Parathyroid adenoma (tissue), 2 donors: ENCODE measurements at regions not wholly inside any gene's neighbourhood (a gene's known extent, or its start where the extent isn't known, plus 50 kb on each side); places are given as distances from the start of the nearest gene placed in this dataset.

Experiments used
- H2AFZ ChIP-seq: fragments of 300-600 bp; sonication (generic); one replicate; pipeline ENCODE4 v1.7.0; 2017; ENCODE audit warnings: antibody characterized with exemption, mild to moderate bottlenecking
- H3K27ac ChIP-seq: fragments of 300-600 bp; sonication (generic); one replicate; pipeline ENCODE4 v1.7.0; 2017
- H3K27me3 ChIP-seq: fragments of 300-600 bp; sonication (generic); one replicate; pipeline ENCODE4 v1.7.0; 2017; ENCODE audit warnings: low read length; ENCODE audit not compliant: control insufficient read depth, insufficient read depth
- H3K36me3 ChIP-seq: fragments of 300-600 bp; sonication (generic); one replicate; pipeline ENCODE4 v1.7.0; 2017; ENCODE audit warnings: low read length; ENCODE audit not compliant: control insufficient read depth, insufficient read depth
- H3K4me1 ChIP-seq: fragments of 300-600 bp; sonication (generic); one replicate; pipeline ENCODE4 v1.7.0; 2017; ENCODE audit warnings: control low read depth
- H3K4me2 ChIP-seq: fragments of 300-600 bp; sonication (generic); one replicate; pipeline ENCODE4 v1.7.0; 2017; ENCODE audit warnings: low read length
- H3K4me3 ChIP-seq: fragments of 300-600 bp; sonication (generic); one replicate; pipeline ENCODE4 v1.7.0; 2017; ENCODE audit warnings: low read depth, low read length
- H3K79me2 ChIP-seq: fragments of 300-600 bp; sonication (generic); one replicate; pipeline ENCODE4 v1.7.0; 2017; ENCODE audit warnings: control low read depth
- H3K9ac ChIP-seq: fragments of 300-600 bp; sonication (generic); one replicate; pipeline ENCODE4 v1.7.0; 2017; ENCODE audit warnings: mild to moderate bottlenecking
- H3K9me3 ChIP-seq: fragments of 300-600 bp; sonication (generic); one replicate; pipeline ENCODE4 v1.7.0; 2017; ENCODE audit warnings: low read length; ENCODE audit not compliant: control insufficient read depth
- CTCF ChIP-seq: fragments of 300-600 bp; sonication (generic); IDR thresholded peaks from one replicate; pipeline ENCODE4 v1.7.0; 2017; ENCODE audit warnings: antibody characterized with exemption, mild to moderate bottlenecking
- donor health status: primary hyperparathyroidism.

DNA sequence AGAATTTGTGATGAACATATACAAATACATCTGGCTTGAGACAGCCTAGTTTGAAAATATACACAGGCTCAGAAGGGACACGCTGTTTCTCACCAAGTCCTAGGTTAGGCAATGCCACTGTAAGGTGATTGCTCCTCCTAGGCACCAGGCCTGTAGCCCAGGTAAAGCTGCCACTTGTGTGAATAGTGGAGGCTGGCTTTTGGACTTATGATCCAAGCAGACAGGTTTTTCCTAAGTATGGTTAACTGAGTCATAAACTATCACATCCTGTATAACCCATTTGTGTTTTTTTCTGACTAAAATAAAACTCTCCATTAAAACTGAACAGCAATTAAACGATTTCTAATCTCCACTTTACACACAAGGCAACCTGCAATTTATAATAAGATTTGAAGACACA lies 81.0 kb downstream of the SEMA4F start:
- H3K79me2 ChIP-seq = no peaks in the 10 kb centered on the region

GRCh38 chr2:74735564-74735963 lies 81.5 kb downstream of the SEMA4F start:
- Histone ChIP-seq H3K36me3 (no peaks in the 10 kb centered on the region), H3K27ac (no peak overlapping the region), H3K9ac (no peak overlapping the region), H3K4me3 (no peak overlapping the region), H3K9me3 (no peaks in the 10 kb centered on the region), H3K4me1 (peaks cover 7% of the 10 kb centered on the region), H3K79me2 (no peaks in the 10 kb centered on the region), H3K4me2 (no peak overlapping the region), H2AFZ (no peak overlapping the region), H3K27me3 (no peaks in the 10 kb centered on the region)
- TF ChIP-seq CTCF = no peak

More for the DNA sequence above, 81.0 kb downstream of the SEMA4F start:
- H3K4me3 ChIP-seq = no peak overlapping the region
- H3K9me3 ChIP-seq = no peaks in the 10 kb centered on the region
- H3K27me3 ChIP-seq = no peaks in the 10 kb centered on the region
- H3K4me1 ChIP-seq = peaks cover 7% of the 10 kb centered on the region
- no peak overlapping the region for H3K4me2 ChIP-seq
- no peak for TF ChIP-seq CTCF
- no peak overlapping the region for H2AFZ ChIP-seq
- no peak overlapping the region for H3K27ac ChIP-seq
- H3K36me3 ChIP-seq = no peaks in the 10 kb centered on the region
- H3K9ac ChIP-seq = no peak overlapping the region

DNA sequence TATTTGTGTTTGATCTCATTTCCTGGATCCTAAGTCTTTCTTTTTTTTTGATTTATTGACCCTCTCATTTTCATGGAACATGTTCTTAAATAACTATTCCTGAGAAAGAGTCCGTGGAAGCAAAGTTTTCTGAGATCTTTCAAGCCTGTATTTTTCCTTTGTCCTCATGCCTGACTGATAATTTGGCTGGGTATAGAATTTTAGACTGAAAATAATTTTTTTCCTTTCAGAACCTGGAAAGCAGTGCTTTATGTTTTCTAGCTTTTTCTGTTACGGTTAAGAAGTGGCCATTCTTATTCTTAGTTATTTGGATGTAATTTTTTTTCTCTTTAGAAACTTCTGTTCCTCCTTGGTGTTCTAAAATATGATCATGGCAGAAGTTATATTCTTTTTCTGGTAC lies 82.5 kb downstream of the SEMA4F start:
- H2AFZ ChIP-seq = no peak overlapping the region
- no peak overlapping the region for H3K27ac ChIP-seq
- H3K4me3 ChIP-seq = no peak overlapping the region
- TF ChIP-seq CTCF = no peak
- no peaks in the 10 kb centered on the region for H3K36me3 ChIP-seq
- H3K9me3 ChIP-seq = no peaks in the 10 kb centered on the region
- H3K9ac ChIP-seq = no peak overlapping the region
- no peaks in the 10 kb centered on the region for H3K27me3 ChIP-seq
- H3K4me2 ChIP-seq = no peak overlapping the region
- H3K79me2 ChIP-seq = no peaks in the 10 kb centered on the region
- H3K4me1 ChIP-seq = peaks cover 7% of the 10 kb centered on the region

GRCh38 chr2:74738586-74738985 lies 84.5 kb downstream of the SEMA4F start:
- Histone ChIP-seq H3K4me2 (no peak overlapping the region), H2AFZ (no peak overlapping the region), H3K4me3 (no peak overlapping the region), H3K27me3 (no peaks in the 10 kb centered on the region), H3K36me3 (no peaks in the 10 kb centered on the region), H3K27ac (no peak overlapping the region), H3K9me3 (no peaks in the 10 kb centered on the region), H3K4me1 (peaks cover 7% of the 10 kb centered on the region), H3K79me2 (no peaks in the 10 kb centered on the region), H3K9ac (no peak overlapping the region)
- no peak for TF ChIP-seq CTCF

- Histone ChIP-seq H3K4me2 (no peak overlapping the region), H2AFZ (no peak overlapping the region), H3K9ac (no peak overlapping the region), H3K27ac (no peak overlapping the region), H3K4me1 (peaks cover 7% of the 10 kb centered on the region), H3K79me2 (no peaks in the 10 kb centered on the region), H3K27me3 (no peaks in the 10 kb centered on the region), H3K9me3 (no peaks in the 10 kb centered on the region), H3K36me3 (no peaks in the 10 kb centered on the region), H3K4me3 (no peak overlapping the region)
- no peak for TF ChIP-seq CTCF
These were observed 85.1 kb downstream of the SEMA4F start for GRCh38 chr2:74739129-74739528.
